ENCODE measurements at regions not wholly inside any gene's neighbourhood (a gene's known extent, or its start where the extent isn't known, plus 50 kb on each side); places are given as distances from the start of the nearest gene placed in this dataset.

GRCh38 chr5:59955241-59955640 is 61.7 kb upstream of the PDE4D start:
- DNase-seq (ENCODE audit: low spot score) = no peak

- no peak for DNase-seq (ENCODE audit: low spot score)
Observed at GRCh38 chr5:59943452-59944113, 50.1 kb upstream of the PDE4D start.

Data from GM03348 (cell line).